LoVo (cell line): ENCODE measurements at regions not wholly inside any gene's neighbourhood (a gene's known extent, or its start where the extent isn't known, plus 50 kb on each side); places are given as distances from the start of the nearest gene placed in this dataset.
"Not testable (repeated sequence)": the region's sequence is repeated elsewhere in the genome, so short reads cannot be mapped to it uniquely, and the experiment has no call there.

Experiments
- DNase-seq: peaks from one replicate; pipeline ENCODE4 v3.0.0-alpha.2; 2016; ENCODE audit warnings: low spot score

- no peak for DNase-seq
Measured at GRCh38 chr4:103415801-103416200, 217.7 kb upstream of the CENPE start.

GRCh38 chr4:103412646-103413045, 214.5 kb upstream of the CENPE start:
- DNase-seq: not testable (repeated sequence)

DNA sequence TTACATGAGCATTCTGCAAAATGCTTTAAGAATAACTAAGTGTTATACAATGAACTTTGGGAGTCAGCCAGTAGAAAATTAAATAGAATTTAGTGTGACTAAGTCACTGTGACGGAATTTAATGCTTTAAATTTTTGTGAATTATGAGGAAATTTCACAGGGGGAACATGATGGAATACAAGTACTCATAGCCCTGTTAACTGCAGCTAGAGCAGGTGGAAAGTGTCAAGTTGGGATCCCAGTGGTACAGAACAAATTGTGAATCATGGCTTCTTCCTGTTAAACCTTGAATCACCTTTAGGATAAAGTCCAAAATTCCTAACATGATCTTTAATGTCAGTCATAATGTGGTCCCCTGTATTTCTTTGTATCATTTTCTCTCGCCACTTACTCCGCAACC, 212.2 kb upstream of the CENPE start:
- no peak for DNase-seq

DNA sequence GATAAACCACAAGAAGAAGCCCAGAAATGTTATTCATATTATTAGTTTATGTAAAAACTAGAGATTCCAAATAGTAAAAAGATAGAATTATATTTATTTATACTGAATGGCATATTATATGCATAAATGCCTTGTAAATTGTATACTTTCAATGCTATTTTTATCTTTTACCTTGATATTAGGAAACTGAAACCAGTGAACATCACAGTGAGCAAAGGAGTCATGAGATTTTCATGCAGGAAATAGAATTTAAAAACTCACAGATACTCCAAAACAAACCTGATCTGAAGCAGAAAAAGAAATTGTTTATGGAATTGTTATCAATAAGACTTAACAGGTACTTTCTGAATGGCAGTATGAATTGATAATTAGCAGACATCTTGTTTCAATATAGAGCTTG, 207.3 kb upstream of the CENPE start:
- DNase-seq: no peak

DNA sequence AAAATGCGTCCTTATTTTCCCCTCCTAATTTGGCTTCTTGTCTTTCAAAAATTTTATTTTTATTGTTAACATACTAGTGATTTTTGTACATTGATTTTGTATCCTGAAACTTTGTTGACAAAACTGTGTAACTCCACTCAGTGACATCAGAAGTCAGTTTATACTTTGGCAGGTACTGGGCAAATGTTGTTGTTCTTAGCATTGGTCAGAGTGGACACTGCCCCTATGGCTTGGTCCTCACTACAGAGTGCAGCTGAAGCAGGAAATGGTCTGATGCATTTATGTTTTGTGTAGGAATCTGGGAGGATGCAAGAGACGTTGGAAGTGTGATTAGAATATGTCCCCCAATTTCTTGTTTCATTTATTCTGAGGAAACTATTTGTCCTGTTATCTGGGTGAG, 205.5 kb upstream of the CENPE start:
- DNase-seq: no peak

DNA sequence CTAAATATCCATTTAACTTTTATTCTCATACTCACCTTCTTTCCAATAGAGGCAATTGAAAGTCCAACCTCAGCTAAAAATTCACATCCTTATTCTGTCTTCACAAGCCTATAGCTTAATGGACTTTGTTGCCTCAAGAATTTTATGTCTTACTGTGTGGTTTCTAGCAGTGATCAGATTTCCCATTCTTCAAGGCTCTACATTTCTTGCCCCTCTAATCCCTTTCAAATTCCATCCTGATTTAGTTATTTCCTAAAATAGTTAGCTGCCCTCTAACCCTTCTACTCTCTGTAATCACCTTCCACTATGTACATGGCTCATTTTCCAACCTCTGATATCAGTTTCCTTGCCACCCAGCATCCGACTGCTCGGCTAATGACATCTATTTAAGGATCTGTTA, 204.1 kb upstream of the CENPE start:
- no peak for DNase-seq

DNA sequence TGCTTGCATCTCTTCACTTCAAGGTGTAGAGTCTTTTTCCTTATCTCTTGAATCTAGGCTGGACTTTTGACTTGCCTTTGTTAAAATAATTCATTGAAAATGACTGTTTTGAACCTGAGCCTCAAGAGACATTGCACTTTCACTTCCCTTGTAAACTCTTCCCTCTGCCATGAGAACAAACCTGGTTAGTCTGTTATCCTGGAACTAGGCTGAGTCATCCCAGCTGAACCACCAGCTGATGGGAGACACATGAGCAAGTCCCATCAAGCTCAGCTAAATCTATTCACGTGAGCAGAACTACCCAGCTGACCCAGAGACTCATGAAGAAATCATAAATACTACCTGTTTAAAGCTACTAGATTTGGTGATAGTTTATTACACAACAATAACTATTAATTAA, 202.3 kb upstream of the CENPE start:
- no peak for DNase-seq

DNA sequence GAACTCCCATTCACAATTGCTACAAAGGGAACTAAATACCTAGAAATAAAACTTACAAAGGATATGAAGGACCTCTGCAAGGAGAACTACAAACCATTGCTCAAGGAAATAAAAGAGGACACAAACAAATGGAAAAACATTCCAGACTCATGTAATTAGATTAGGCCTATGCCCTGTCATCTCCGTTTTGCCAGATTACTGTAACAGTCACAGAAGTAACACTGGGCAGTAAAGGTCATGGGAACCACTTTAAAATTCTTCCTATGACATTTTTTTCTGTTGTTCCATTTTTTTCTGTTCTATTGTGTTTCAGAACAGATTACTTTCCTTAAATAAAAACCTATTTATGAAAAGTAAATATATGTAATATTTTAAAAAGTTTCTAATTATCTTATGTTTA, 199.4 kb upstream of the CENPE start:
- no peak for DNase-seq

GRCh38 chr4:103387508-103388011, 189.4 kb upstream of the CENPE start:
- not testable (repeated sequence) for DNase-seq

- not testable (repeated sequence) for DNase-seq
Measured at GRCh38 chr4:103385565-103385964, 187.4 kb upstream of the CENPE start.

GRCh38 chr4:103375278-103375677, 177.1 kb upstream of the CENPE start:
- DNase-seq: no peak

- DNase-seq: no peak
Measured at GRCh38 chr4:103374758-103375157, 176.6 kb upstream of the CENPE start.

GRCh38 chr4:103374306-103374705, 176.2 kb upstream of the CENPE start:
- DNase-seq: no peak

DNA sequence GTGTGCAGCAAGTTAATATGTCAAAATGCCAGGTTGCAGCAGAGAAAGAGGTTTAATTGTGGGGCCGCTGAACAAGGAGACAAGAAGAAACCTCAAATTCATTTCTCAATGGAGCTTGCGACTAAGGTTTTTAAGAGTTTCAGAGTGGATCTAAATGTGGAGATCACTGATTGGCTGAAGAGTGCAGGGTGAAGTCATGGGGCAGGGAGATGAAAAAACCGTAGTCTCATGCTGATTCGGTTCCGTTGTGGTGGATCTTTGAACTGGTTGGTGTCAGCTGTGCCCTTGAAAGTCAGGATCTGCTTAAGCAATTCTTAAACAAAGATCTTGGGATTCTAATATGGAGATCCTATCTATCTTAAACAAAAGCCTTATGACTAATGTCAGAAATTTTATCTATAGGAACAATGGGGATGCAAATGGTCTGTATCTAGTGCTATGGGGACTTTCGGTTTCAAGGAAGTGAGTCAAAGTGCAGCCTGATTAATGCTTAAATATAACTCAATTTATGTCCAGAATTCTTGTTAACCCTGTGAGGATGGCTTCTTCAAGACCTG, 173.9 kb upstream of the CENPE start:
- DNase-seq: no peak

- DNase-seq: no peak
Measured at GRCh38 chr4:103370336-103370735, 172.2 kb upstream of the CENPE start.

DNA sequence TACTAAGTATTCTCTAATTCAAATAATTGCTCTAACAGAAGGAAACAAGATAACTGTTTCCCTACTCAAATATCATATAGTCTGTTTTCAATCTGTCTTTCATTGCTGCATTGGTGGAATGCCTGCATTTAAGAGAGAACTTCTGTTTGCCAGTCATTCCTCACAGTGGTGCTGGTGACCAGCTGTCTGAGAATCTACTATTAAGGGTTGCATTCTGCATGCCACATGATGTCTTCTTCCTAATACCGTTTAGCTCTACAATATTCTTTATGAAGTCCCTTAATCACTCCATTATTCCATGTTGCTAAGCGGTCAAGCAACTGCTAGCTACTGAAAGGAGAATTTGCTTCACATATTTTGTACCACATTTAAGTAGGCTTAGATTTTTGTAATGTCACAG, 167.1 kb upstream of the CENPE start:
- no peak for DNase-seq

DNA sequence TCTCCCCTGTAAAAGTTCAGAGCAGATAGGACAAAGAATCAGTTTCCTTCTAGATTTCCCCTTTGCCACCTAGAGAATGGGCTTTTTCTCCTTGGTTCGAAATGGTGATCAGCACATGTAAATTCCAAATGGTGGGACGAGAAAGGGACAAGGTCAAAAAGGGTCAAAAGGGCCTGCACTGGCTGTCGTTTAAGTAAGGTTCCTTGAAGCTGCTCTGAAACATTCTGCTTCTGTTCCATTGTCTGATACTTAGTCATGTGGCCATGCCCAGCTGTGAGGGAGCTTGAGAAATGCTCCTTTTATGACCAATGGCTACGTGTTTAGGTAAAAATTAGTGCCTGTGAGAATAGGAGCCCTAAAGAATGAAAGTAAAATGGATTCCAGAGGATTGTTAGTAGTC, 165.9 kb upstream of the CENPE start:
- DNase-seq: no peak

GRCh38 chr4:103361926-103362325, 163.8 kb upstream of the CENPE start:
- DNase-seq: no peak

- no peak for DNase-seq
Measured at GRCh38 chr4:103359900-103360299, 161.8 kb upstream of the CENPE start.

GRCh38 chr4:103354006-103354405, 155.9 kb upstream of the CENPE start:
- DNase-seq: no peak

DNA sequence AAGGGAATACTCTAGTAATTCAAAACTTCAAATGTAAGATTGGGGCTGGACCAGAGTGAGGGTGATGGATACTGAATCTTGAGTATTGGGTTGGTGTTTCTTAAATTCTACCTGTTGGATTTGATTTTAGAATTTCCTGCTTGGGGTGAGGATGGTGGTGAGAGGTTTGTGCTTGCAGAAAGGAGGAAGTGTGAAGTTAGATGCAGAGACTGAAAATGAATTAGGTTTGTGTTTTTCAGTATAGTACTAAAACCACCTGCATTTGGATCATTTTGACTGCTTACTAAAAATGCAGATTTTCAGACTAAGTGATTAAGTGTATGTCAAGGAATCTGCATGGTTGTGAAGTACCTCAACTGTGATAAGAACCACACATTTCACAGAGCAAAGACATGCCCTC, 131.5 kb upstream of the CENPE start:
- DNase-seq: no peak

- no peak for DNase-seq
Measured at GRCh38 chr4:103324811-103325210, 126.7 kb upstream of the CENPE start.

DNA sequence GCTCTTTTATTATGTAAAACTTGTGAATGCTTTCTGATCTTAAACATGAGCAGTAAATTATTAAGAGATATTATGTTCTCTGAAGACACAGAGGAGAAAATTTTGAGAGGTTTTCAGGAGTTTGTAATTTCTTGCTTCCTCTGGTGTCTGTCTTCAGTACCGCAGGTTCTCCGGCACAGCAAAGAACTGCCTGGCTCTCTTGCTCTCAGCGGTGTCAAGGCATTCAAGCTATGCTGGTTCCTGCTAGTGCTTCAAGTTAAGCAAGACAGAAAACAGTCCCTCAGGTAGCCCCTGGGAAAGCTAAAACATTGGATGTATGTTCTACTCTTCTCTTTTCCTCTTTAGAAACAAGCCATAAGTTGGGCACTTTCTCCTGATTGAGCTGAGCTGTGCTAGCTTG, 120.2 kb upstream of the CENPE start:
- no peak for DNase-seq

DNA sequence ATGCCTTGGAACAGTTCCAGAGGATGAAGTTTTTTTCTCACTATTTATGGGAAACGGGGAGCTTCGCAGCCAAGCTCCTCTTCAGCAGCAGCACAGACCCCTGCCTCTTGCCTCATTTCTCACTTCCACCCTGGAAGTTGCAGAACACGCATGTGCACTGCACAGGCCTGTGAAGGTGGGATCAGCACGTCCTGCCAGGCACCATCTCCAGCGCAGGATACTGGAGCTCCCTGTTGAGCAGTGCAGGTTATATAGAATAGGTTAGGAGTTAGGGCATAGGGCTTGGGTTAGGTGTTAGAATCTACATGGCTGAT, 110.1 kb upstream of the CENPE start:
- DNase-seq: no peak
